Trophoblast cell (in vitro differentiated cells and primary cell): ENCODE measurements at regions not wholly inside any gene's neighbourhood (a gene's known extent, or its start where the extent isn't known, plus 50 kb on each side); places are given as distances from the start of the nearest gene placed in this dataset.
A peak's percentile ranks its signal among the peaks of the same experiment; 100 is the strongest.

Experiments used
- DNase-seq, 2 donors: peaks; one replicate each; pipeline ENCODE4 v3.0.0-alpha.2; 2016
- H2AFZ ChIP-seq: 2 replicates; pipeline ENCODE4 v1.6.1; 2013; ENCODE audit warnings: low read length, moderate library complexity, mild to moderate bottlenecking; ENCODE audit not compliant: insufficient read depth, poor library complexity
- H2AK5ac ChIP-seq: 2 replicates; pipeline ENCODE4 v1.6.1; 2013; ENCODE audit warnings: mild to moderate bottlenecking, low read length
- H2BK120ac ChIP-seq: 2 replicates; pipeline ENCODE4 v1.6.1; 2013; ENCODE audit warnings: low read length, mild to moderate bottlenecking, moderate library complexity; ENCODE audit not compliant: insufficient read depth, poor library complexity
- H2BK12ac ChIP-seq: 2 replicates; pipeline ENCODE4 v1.6.1; 2013; ENCODE audit warnings: mild to moderate bottlenecking, low read length, moderate library complexity
- H2BK5ac ChIP-seq: 2 replicates; pipeline ENCODE4 v1.6.1; 2013; ENCODE audit warnings: low read length, low read depth, moderate library complexity, mild to moderate bottlenecking; ENCODE audit not compliant: poor library complexity
- H3K14ac ChIP-seq: 2 replicates; pipeline ENCODE4 v1.6.1; 2013; ENCODE audit warnings: mild to moderate bottlenecking, low read length
- H3K18ac ChIP-seq: 2 replicates; pipeline ENCODE4 v1.6.1; 2013; ENCODE audit warnings: mild to moderate bottlenecking, low read length
- H3K23ac ChIP-seq: 2 replicates; pipeline ENCODE4 v1.6.1; 2013; ENCODE audit warnings: low read length
- H3K27ac ChIP-seq: 2 replicates; pipeline ENCODE4 v1.5.1; 2013; ENCODE audit warnings: low read depth, mild to moderate bottlenecking, inconsistent platforms, low read length, moderate library complexity
- H3K27me3 ChIP-seq: 2 replicates; pipeline ENCODE4 v1.6.1; 2013; ENCODE audit warnings: inconsistent platforms, mild to moderate bottlenecking, low read length, moderate library complexity; ENCODE audit not compliant: insufficient read depth
- H3K36me3 ChIP-seq, 2 experiments: 1 replicate in 1 of 2; 2 replicates in 1 of 2; pipeline ENCODE4 v1.6.1; 2013; ENCODE audit warnings: low read length in 2 of 2, mild to moderate bottlenecking in 2 of 2, moderate library complexity in 1 of 2; ENCODE audit not compliant: insufficient read depth in 2 of 2, control insufficient read depth in 1 of 2
- H3K4ac ChIP-seq: 2 replicates; pipeline ENCODE4 v1.6.1; 2013; ENCODE audit warnings: low read depth, mild to moderate bottlenecking, low read length, moderate library complexity
- H3K4me1 ChIP-seq, 2 experiments: 1 replicate in 1 of 2; 2 replicates in 1 of 2; pipeline ENCODE4 v1.6.1; 2013; ENCODE audit warnings: low read length in 2 of 2, mild to moderate bottlenecking in 2 of 2, moderate library complexity in 1 of 2; ENCODE audit not compliant: insufficient read depth in 2 of 2, control insufficient read depth in 1 of 2
- H3K4me2 ChIP-seq: 2 replicates; pipeline ENCODE4 v1.6.1; 2013; ENCODE audit warnings: inconsistent platforms, mild to moderate bottlenecking, low read length, moderate library complexity
- H3K4me3 ChIP-seq: 2 replicates; pipeline ENCODE4 v1.5.1; 2013; ENCODE audit warnings: mild to moderate bottlenecking, low read depth, low read length, inconsistent platforms
- H3K79me1 ChIP-seq: one replicate; pipeline ENCODE4 v1.6.1; 2013; ENCODE audit warnings: low read length
- H3K79me2 ChIP-seq: 2 replicates; pipeline ENCODE4 v1.6.1; 2013; ENCODE audit warnings: low read length, mild to moderate bottlenecking; ENCODE audit not compliant: control insufficient read depth, insufficient read depth, poor library complexity
- H3K9ac ChIP-seq: 2 replicates; pipeline ENCODE4 v1.6.1; 2013; ENCODE audit warnings: mild to moderate bottlenecking, low read length
- H3K9me3 ChIP-seq: 2 replicates; pipeline ENCODE4 v1.6.1; 2013; ENCODE audit warnings: low read depth, mild to moderate bottlenecking, control low read depth, inconsistent platforms, low read length; ENCODE audit not compliant: insufficient read depth
- H4K12ac ChIP-seq: 2 replicates; pipeline ENCODE4 v1.6.1; 2013; ENCODE audit warnings: low read depth, mild to moderate bottlenecking, low read length, moderate library complexity
- H4K8ac ChIP-seq: 2 replicates; pipeline ENCODE4 v1.6.1; 2013; ENCODE audit warnings: low read depth, mild to moderate bottlenecking, low read length, moderate library complexity
- H4K91ac ChIP-seq: one replicate; pipeline ENCODE4 v1.6.1; 2013; ENCODE audit warnings: low read depth, mild to moderate bottlenecking, low read length, moderate library complexity
- WGBS: extraction: QIAGEN DNeasy Blood & Tissue Kit; methylation state at CpG from one replicate; pipeline ENCODE4 v1.1.7; 2013; ENCODE audit warnings: missing lambda C conversion rate; ENCODE audit not compliant: insufficient read length, insufficient coverage; ENCODE audit errors: extremely low coverage; 5-methylcytosine and 5-hydroxymethylcytosine counted together

- H3K79me1 ChIP-seq, result no peaks in the 10 kb centered on the region
- H3K9me3 ChIP-seq, result peaks cover 83% of the 10 kb centered on the region
- DNase-seq, result no peak
- H4K91ac ChIP-seq, result no peak overlapping the region
- no peak overlapping the region for H2BK120ac ChIP-seq
- H3K18ac ChIP-seq, result no peak overlapping the region
- no peak overlapping the region for H3K4me2 ChIP-seq
- no peak overlapping the region for H4K12ac ChIP-seq
- H3K9ac ChIP-seq, result no peak overlapping the region
- WGBS, result no CpG with 5 or more reads among the region's 5 CpGs
- peak overlapping the region; percentile 25 for H3K4me3 ChIP-seq
- no peak overlapping the region for H3K4ac ChIP-seq
- H2AFZ ChIP-seq, result no peak overlapping the region
- H2AK5ac ChIP-seq, result no peak overlapping the region
- no peak overlapping the region for H2BK5ac ChIP-seq
- no peak overlapping the region for H3K27ac ChIP-seq
- H3K27me3 ChIP-seq, result no peaks in the 10 kb centered on the region
- no peak overlapping the region for H3K23ac ChIP-seq
- no peaks in the 10 kb centered on the region for H3K79me2 ChIP-seq
- no peaks in the 10 kb centered on the region for H3K4me1 ChIP-seq
- H4K8ac ChIP-seq, result no peak overlapping the region
- no peak overlapping the region for H2BK12ac ChIP-seq
- no peaks in the 10 kb centered on the region for H3K36me3 ChIP-seq
- H3K14ac ChIP-seq, result no peak overlapping the region
These were observed 532.1 kb downstream of the TBC1D22A start for GRCh38 chr22:47294576-47294975.

DNA sequence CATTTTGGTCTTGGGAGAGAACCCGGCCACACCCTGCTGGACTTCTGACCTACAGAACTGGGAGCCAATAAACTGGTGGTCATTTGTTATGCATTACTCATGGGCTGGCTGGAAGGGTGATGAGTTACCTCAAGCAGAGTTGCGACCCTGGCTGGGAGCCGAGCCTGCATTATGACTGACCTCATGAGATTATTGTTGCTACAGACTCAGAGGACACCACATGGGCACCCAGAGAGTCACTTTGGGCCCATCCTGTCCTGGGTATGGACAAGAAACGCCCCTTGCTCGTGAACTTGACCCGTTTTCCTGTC is 531.7 kb downstream of the TBC1D22A start:
- Histone ChIP-seq H3K4me1 (no peaks in the 10 kb centered on the region), H3K4me2 (no peak overlapping the region), H4K12ac (no peak overlapping the region), H3K4me3 (no peak overlapping the region), H2AK5ac (no peak overlapping the region), H2BK120ac (no peak overlapping the region), H2BK12ac (no peak overlapping the region), H3K9me3 (peaks cover 83% of the 10 kb centered on the region), H3K14ac (no peak overlapping the region), H2BK5ac (no peak overlapping the region), H3K4ac (no peak overlapping the region), H3K27me3 (no peaks in the 10 kb centered on the region), H2AFZ (no peak overlapping the region), H4K8ac (no peak overlapping the region), H3K9ac (no peak overlapping the region), H3K27ac (no peak overlapping the region), H3K36me3 (no peaks in the 10 kb centered on the region), H4K91ac (no peak overlapping the region), H3K79me2 (no peaks in the 10 kb centered on the region), H3K23ac (no peak overlapping the region), H3K18ac (no peak overlapping the region), H3K79me1 (no peaks in the 10 kb centered on the region)
- no peak for DNase-seq
- WGBS, result no CpG with 5 or more reads among the region's 6 CpGs

DNA sequence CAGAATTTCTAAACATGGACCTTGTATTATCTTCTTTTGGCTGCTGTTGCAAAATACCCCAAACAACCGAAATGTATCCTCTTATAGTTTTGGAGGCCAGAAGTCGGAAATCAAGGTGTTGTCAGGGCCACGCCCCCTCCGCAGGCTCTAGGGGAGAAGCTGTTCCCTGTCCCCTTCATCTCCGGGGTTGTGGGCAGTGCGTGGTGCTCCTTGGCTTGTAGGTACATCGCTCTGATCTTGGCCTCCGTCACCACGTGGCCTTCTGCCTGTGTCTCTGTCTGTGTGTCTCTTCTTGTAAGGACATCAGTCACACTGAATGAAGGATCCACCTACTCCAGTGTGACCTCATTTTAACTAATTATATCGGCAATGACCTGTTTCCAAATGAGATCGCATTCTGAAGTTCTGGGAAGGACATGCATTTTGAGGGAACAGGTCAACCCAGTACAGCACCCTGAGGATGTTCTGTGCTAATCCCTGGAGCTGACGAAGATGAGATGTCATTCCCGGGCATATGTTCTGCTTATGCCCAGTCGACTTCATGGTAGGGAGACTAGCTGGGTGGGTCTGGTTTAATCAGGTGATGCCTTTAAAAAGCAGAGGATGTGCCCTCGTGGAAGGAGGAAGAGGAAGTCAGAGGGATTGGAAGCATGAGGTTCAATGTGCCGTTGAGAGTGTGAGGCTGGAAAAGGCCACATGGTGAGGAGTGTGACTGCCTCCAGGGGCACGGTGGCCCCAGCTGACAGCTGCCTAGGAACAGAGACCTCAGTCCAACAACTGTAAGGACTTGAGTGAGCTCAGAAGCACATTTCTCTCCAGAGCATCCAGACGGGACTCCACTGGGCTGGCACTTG is 531.1 kb downstream of the TBC1D22A start:
- no peak overlapping the region for H4K8ac ChIP-seq
- WGBS, result no CpG with 5 or more reads among the region's 18 CpGs
- H2AFZ ChIP-seq, result no peak overlapping the region

DNA sequence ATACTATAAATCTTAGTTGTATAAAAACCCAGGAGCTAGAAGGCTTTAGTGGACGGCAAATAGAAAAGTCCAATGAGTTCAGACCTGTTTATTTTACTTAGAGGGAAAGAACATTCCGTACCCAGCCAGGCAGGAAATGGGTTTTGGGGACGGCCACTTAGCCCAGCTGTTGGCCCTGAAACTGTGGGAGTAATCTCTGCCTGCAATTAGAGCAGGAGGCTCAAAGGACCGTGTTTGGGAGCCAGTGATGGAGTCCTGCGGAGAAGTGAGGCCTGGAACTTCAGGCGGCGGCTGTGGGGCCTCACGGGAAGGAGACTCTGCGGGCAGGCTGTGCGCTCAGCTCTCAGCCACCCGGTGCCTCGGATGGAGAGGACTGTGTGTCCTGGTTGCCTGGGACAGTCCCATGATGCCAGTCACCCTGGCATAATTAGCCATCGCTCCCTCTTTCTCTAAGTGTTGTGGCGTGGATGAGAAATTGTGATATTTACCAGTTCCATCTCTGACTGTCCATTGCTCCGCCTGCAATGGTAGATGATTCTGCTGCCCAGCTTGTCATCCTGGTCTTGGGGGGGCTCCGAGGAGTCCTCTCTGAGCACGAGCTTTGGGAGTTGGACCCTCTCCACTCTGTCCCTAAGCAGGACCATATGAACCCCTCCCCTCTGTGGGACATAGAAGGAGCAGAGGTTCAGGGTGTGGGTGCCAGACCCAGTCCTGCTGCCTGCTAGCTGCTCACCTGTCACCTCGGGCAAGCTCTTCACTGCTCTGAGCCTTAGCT is 530.3 kb downstream of the TBC1D22A start:
- Histone ChIP-seq H2AFZ (no peak overlapping the region), H2BK5ac (no peak overlapping the region), H3K79me2 (no peaks in the 10 kb centered on the region), H3K27ac (no peak overlapping the region), H3K79me1 (no peaks in the 10 kb centered on the region), H3K4me1 (no peaks in the 10 kb centered on the region), H2AK5ac (no peak overlapping the region), H2BK120ac (no peak overlapping the region), H4K8ac (no peak overlapping the region), H3K4me2 (no peak overlapping the region), H3K27me3 (no peaks in the 10 kb centered on the region), H3K18ac (no peak overlapping the region), H3K36me3 (no peaks in the 10 kb centered on the region), H4K12ac (no peak overlapping the region), H3K4ac (no peak overlapping the region), H3K4me3 (no peak overlapping the region), H2BK12ac (no peak overlapping the region), H3K23ac (no peak overlapping the region), H4K91ac (no peak overlapping the region), H3K9me3 (peaks cover 85% of the 10 kb centered on the region), H3K14ac (no peak overlapping the region), H3K9ac (no peak overlapping the region)
- no CpG with 5 or more reads among the region's 18 CpGs for whole genome bisulfite sequencing
- no peak for DNase-seq

More for the DNA sequence above, 531.1 kb downstream of the TBC1D22A start:
- H2BK12ac ChIP-seq, result no peak overlapping the region
- peaks cover 86% of the 10 kb centered on the region for H3K9me3 ChIP-seq
- no peak for DNase-seq
- no peak overlapping the region for H3K23ac ChIP-seq
- no peak overlapping the region for H4K12ac ChIP-seq
- H3K79me2 ChIP-seq, result no peaks in the 10 kb centered on the region
- H2BK5ac ChIP-seq, result no peak overlapping the region
- H3K4me1 ChIP-seq, result no peaks in the 10 kb centered on the region
- no peak overlapping the region for H3K14ac ChIP-seq
- H3K9ac ChIP-seq, result no peak overlapping the region
- no peak overlapping the region for H3K4ac ChIP-seq
- H4K91ac ChIP-seq, result no peak overlapping the region
- no peaks in the 10 kb centered on the region for H3K36me3 ChIP-seq
- H3K27ac ChIP-seq, result no peak overlapping the region
- no peak overlapping the region for H3K4me3 ChIP-seq
- H3K18ac ChIP-seq, result no peak overlapping the region
- H2BK120ac ChIP-seq, result no peak overlapping the region
- H3K79me1 ChIP-seq, result no peaks in the 10 kb centered on the region
- no peaks in the 10 kb centered on the region for H3K27me3 ChIP-seq
- H2AK5ac ChIP-seq, result no peak overlapping the region
- no peak overlapping the region for H3K4me2 ChIP-seq
